ENCODE measurements at regions not wholly inside any gene's neighbourhood (a gene's known extent, or its start where the extent isn't known, plus 50 kb on each side); places are given as distances from the start of the nearest gene placed in this dataset.

DNA sequence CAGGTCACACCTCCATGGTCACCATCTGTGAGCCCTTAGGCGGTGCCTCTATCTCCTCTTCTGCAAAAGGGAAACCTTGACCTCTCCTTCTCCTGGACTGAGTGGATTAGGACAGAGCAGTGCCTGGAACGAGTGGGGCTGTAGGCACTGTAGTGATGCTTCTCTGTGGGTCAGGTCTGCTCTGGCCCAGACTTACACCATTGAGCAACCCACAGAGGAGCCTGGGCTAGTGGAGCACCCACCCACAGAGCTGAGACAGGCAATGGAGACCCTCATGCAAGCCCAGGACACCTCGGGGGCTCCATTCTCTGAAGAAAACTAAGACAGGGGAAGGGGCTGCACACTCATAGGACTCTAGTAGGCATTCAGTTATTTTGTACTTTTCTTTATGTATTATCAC, 400.6 kb downstream of the GADD45G start:
- in situ Hi-C loops (cut with HindIII; ENCODE audit: low sequenced_read_pairs), result no loop called here

- in situ Hi-C loops (cut with HindIII; ENCODE audit: low sequenced_read_pairs), result no loop called here
Measured at GRCh38 chr9:90007516-90008440, 403.0 kb downstream of the GADD45G start.

GRCh38 chr9:90009447-90009846, 404.6 kb downstream of the GADD45G start:
- in situ Hi-C loops (cut with HindIII; ENCODE audit: low sequenced_read_pairs), result no loop called here

DNA sequence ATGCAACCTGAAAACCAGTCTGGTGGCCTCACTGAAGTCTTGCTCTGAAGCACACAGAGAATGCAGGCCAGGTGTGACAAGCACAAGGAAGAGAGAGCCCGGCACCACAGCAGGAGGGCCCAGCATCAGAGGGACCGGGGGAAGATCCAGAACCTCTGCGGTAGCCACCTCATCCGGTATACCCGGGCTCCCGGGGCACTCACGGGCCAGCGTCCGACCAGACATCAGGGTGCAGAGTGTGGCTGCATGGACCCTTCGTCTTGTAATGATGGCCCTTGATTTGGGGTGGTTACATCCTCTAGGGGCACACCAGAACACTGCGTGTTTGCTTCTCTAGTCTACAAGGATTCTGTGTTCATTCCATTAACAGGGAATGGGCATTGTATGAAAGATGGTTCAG, 406.0 kb downstream of the GADD45G start:
- in situ Hi-C loops (cut with HindIII; ENCODE audit: low sequenced_read_pairs), result no loop called here

DNA sequence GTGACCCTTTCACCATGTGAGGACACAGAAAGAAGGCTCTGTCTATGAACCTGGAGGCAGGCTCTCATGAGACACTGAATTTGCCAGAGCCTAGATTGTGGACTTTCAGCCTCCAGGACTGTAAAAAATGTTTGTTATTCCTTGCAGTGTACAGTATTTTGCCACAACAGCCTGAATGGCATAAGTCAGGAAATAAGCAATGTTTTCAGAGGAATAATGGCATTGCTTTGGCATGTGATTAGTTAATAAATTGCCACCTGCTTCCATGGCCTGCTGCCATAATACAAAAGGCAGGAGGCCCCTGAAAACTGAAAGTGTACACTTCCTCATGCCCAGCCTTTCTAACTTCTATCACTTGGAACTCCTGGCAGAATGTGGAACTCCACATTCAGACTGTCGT, 408.1 kb downstream of the GADD45G start:
- in situ Hi-C loops (cut with HindIII; ENCODE audit: low sequenced_read_pairs), result no loop called here

DNA sequence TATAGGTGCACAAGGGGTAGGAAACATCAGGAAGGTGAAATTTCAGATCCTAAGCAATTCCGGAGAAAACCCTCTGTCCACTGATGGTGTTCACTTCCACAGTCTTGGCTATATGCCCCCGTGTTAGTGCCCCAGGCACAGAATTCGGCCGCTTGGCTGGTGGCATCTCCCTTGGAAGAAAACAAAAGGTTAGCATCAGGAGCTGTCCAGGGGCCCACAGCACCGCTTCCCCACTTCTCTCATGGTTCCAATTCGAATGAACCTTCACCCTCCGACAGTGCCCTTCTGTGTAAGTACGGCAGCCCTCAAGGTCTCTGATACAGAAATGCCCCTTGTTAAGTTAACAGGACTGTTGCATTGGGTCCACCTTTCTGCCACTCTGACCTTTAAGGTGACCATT, 409.0 kb downstream of the GADD45G start:
- in situ Hi-C loops (cut with HindIII; ENCODE audit: low sequenced_read_pairs), result no loop called here

DNA sequence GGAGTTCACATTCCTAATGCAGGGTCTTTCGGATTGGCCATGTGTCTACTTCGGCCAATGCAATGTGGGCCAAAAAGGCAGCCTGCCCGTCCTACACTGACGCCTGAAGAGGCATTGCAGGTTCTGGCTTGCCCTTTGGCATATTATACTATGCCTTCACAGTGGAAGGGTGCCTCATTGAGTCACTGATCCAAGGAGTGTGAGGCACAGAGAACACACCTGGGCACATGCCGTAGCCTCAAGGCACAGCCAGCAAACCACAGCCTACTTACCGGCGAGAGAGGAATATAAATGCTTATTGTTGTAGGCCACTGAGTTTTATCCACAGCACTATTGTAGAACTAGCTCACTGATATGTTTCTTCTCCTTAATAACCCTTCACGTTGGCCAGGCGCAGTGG, 409.6 kb downstream of the GADD45G start:
- in situ Hi-C loops (cut with HindIII; ENCODE audit: low sequenced_read_pairs), result no loop called here

DNA sequence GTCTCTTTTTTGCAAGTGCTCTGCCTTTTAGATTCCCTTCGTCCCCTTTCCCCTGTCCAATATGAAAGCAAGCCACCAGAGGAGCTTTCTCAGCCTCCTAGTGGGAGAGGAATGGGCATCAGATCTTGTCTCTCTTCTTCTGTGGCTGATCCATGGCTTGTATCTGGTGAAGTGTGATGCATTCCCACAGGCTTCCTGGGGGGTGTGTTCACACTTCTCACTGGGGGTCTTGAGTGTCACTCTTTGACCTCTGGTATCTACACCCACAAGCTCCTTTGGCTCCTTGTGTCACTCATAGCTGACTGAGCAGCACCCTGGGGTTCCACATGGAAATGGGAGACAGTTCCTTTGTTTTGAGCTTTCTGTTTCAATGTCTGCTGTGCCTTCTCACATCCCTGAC, 411.5 kb downstream of the GADD45G start:
- in situ Hi-C loops (cut with HindIII; ENCODE audit: low sequenced_read_pairs), result no loop called here

DNA sequence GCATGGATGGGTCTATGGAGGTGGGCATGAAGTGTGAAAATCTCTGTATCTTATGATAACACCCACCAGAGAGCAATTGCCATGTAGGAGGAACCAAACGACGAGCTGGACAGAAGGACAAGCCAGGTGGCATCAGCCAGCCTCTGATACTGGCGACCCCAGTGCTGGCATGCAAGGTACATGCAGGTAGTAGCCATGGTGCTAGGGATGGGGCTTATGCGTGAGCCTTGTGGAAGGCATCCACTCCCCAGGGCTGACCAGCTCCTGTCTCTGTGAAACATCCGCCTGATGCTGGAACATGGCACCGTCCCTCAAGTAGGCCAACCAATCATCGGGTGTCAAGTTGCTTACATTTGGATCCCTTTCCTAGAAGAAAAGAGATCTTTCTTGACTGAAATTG, 412.9 kb downstream of the GADD45G start:
- in situ Hi-C loops (cut with HindIII; ENCODE audit: low sequenced_read_pairs), result no loop called here

- in situ Hi-C loops (cut with HindIII; ENCODE audit: low sequenced_read_pairs), result no loop called here
Measured at GRCh38 chr9:90018688-90019087, 413.9 kb downstream of the GADD45G start.

GRCh38 chr9:90019626-90020025, 414.8 kb downstream of the GADD45G start:
- in situ Hi-C loops (cut with HindIII; ENCODE audit: low sequenced_read_pairs), result no loop called here

DNA sequence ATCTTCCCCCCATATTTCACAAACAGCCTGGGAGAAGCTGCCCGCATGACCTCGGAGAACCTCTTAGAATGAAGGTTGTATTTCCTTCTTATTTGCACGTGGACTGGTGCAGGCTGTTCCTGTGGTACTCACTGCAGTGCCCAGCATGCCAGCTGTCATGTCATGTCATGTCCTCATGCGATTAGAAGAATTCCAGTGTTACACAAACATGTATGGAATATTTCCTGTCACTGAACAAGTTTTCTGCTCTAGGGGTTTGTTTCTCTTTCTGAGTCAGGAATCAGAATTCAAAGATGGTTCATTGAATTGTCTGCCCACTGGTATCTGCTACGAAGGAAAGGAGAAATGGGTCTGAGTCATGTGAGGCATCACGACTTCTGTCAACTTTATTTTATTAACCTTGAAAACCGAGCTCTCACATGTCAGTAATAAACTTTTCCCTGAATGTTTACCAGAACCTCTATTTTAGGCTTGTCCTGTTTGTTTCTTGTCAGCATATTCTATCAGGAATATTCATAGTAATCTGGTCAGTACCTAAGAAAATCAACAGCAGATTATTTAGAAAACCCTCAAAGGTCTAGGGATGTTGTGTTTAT, 415.6 kb downstream of the GADD45G start:
- in situ Hi-C loops (cut with HindIII; ENCODE audit: low sequenced_read_pairs), result no loop called here

GRCh38 chr9:90021216-90021906, 416.5 kb downstream of the GADD45G start:
- in situ Hi-C loops (cut with HindIII; ENCODE audit: low sequenced_read_pairs), result no loop called here

- in situ Hi-C loops (cut with HindIII; ENCODE audit: low sequenced_read_pairs), result no loop called here
Measured at GRCh38 chr9:90022474-90022873, 417.7 kb downstream of the GADD45G start.

DNA sequence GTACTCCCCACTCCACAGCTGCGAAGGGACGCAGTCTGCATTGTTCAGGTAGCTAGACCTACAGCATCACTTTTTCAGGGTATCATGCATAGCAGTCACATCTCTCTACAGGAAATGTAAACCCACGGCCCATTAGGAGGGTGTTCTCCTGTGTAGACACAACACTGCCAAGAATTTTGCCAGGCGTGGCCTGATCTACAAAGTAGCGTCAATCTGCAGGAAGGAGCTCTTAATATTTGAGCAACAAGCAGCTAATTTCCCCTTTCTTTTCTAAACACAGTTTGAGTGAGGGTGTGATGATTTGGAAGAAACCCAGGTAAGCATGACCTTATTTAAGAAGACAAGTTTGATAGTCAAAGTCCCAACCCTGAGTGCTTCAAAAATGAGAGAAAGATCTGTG, 419.0 kb downstream of the GADD45G start:
- in situ Hi-C loops (cut with HindIII; ENCODE audit: low sequenced_read_pairs), result no loop called here

DNA sequence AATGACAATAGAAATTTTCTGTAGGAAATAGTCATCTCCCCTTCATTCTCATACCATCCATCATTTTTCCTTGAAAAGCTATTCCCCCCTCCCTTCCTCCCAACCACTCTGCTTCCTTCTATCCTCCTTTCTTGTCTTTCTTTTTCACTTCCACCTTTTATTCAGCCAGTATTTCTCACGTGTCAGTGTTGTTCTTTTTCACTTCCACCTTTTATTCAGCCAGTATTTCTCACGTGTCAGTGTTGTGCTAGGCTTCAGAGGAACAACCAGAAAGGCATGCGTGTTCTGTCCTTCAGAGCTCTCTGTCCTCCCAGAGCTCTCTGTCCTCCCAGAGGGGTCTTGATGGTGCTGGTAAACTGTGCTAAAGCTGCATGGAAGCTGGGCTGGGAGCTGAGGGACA, 419.6 kb downstream of the GADD45G start:
- in situ Hi-C loops (cut with HindIII; ENCODE audit: low sequenced_read_pairs), result no loop called here

DNA sequence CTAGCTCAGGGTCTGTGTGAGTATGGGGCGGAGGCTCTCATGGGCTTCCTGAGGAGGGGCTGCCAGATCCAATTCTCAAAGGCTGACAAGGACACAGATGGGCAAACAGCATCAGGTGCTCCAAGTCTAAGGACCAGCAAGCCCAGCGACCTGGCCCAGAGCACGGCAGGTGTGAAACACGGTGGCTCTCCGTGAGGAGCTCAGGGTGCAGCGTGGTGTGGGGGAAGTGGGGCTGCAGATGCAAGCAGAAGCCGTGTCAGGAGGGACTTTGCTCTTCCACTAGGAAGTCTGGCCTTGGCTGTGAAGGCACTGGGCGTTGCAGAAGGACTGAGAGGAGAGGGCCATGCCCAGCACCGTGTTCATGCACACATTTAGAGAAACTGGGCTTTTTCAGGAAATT, 420.0 kb downstream of the GADD45G start:
- in situ Hi-C loops (cut with HindIII; ENCODE audit: low sequenced_read_pairs), result no loop called here

DNA sequence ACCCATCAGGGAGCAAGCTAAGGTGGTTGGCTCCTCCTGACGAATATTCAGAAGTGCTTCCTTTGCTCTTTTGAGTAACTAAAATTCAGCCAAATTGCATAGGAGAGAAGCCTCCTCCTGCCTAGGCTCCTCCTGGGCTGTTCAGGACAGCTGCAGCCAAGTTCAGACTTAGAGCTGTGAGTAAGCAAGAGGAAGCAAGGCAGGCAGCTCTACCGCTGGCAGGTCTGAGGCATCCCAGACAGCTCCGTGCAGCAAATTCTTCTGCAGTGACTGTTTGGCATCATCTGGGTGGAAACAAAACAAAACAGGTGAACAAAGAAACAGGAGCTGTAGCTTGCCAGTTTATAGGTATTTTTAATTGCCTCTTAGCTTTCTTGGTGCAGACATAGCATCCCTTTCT, 421.0 kb downstream of the GADD45G start:
- in situ Hi-C loops (cut with HindIII; ENCODE audit: low sequenced_read_pairs), result no loop called here

DNA sequence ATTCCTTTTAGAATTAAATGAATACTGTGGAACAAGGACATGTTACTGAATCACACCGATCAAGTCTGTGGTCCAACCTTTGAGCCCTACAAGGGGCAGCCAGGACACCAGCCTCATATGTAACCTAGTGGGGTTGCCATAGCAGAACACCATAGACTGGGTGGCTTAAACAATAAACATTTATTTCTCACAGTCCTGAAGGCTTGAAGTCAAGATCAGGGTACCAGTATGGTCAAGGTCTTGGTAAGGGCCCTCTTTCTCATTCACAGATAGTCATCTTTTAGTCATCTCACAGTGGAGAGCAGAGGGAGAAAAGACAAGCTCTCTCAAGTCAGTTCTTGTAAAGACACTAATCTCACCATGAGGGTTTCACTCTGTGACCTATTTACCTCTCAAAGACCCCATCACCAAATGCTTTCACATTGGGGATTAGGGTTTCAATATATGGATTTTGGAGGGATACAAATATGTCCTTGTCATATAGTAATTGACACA, 422.5 kb downstream of the GADD45G start:
- in situ Hi-C loops (cut with HindIII; ENCODE audit: low sequenced_read_pairs), result no loop called here

- in situ Hi-C loops (cut with HindIII; ENCODE audit: low sequenced_read_pairs), result no loop called here
Measured at GRCh38 chr9:90029386-90029785, 424.6 kb downstream of the GADD45G start.

- in situ Hi-C loops (cut with HindIII; ENCODE audit: low sequenced_read_pairs), result no loop called here
Measured at GRCh38 chr9:90029996-90030395, 425.2 kb downstream of the GADD45G start.

Measured in DLD1 (cell line).